Fibroblast of lung (primary cell): ENCODE measurements at regions not wholly inside any gene's neighbourhood (a gene's known extent, or its start where the extent isn't known, plus 50 kb on each side); places are given as distances from the start of the nearest gene placed in this dataset.
"Not testable (repeated sequence)": the region's sequence is repeated elsewhere in the genome, so short reads cannot be mapped to it uniquely, and the experiment has no call there.

Source experiments
- DNase-seq, 2 donors: peaks; one replicate each; pipeline versions ENCODE4 v3.0.0 to v3.0.0-alpha.2; 2010; ENCODE audit warnings: low read depth in 2 of 2
- H2AFZ ChIP-seq: 2 replicates; pipeline ENCODE4 v1.5.1; 2012; ENCODE audit warnings: low read length, control low read depth, inconsistent platforms
- H3K27ac ChIP-seq: 2 replicates; pipeline ENCODE4 v1.5.1; 2011; ENCODE audit warnings: low read length, control low read depth; ENCODE audit not compliant: insufficient read depth
- H3K27me3 ChIP-seq: 2 replicates; pipeline ENCODE4 v1.5.1; 2011; ENCODE audit warnings: mild to moderate bottlenecking, low read length; ENCODE audit not compliant: control insufficient read depth, insufficient read depth
- H3K36me3 ChIP-seq: 2 replicates; pipeline ENCODE4 v1.5.1; 2011; ENCODE audit warnings: low read length; ENCODE audit not compliant: control insufficient read depth, insufficient read depth
- H3K4me1 ChIP-seq: 2 replicates; pipeline ENCODE4 v1.5.1; 2011; ENCODE audit warnings: low read length; ENCODE audit not compliant: control insufficient read depth, insufficient read depth; ENCODE audit errors: extremely low read depth
- H3K4me2 ChIP-seq: 2 replicates; pipeline ENCODE4 v1.5.1; 2011; ENCODE audit warnings: low read length, control low read depth; ENCODE audit not compliant: insufficient read depth; ENCODE audit errors: extremely low read depth
- H3K4me3 ChIP-seq, 4 experiments: fragments of 200-600 bp in 1 of 4; sonication (generic) in 1 of 4; replicated peaks in 1 of 4; 2 replicates each; pipeline ENCODE4 v1.5.1; 2011 to 2016; ENCODE audit warnings: low read length in 4 of 4, low read depth in 3 of 4, mild to moderate bottlenecking in 3 of 4, control low read depth in 2 of 4, inconsistent platforms in 1 of 4, mixed read lengths in 1 of 4; ENCODE audit not compliant: insufficient read depth in 1 of 4; ENCODE audit errors: control extremely low read depth in 1 of 4
- H3K79me2 ChIP-seq: 2 replicates; pipeline ENCODE4 v1.5.1; 2012; ENCODE audit warnings: mild to moderate bottlenecking, low read length, inconsistent platforms; ENCODE audit not compliant: control insufficient read depth, insufficient read depth
- H3K9ac ChIP-seq: 2 replicates; pipeline ENCODE4 v1.5.1; 2011; ENCODE audit warnings: mild to moderate bottlenecking, low read length, control low read depth; ENCODE audit not compliant: insufficient read depth
- H3K9me3 ChIP-seq: 2 replicates; pipeline ENCODE4 v1.5.1; 2012; ENCODE audit warnings: low read depth, low read length; ENCODE audit not compliant: control insufficient read depth, insufficient read depth
- H4K20me1 ChIP-seq: 2 replicates; pipeline ENCODE4 v1.5.1; 2011; ENCODE audit warnings: low read length; ENCODE audit not compliant: control insufficient read depth, insufficient read depth; ENCODE audit errors: extremely low read depth
- CTCF ChIP-seq, 2 donors: IDR thresholded peaks in 1 of 2; conservative IDR thresholded peaks in 1 of 2; 1 replicate in 1 of 2; 2 replicates in 1 of 2; pipeline ENCODE4 v1.5.1; 2011 to 2012; ENCODE audit warnings: low read length in 2 of 2, control low read depth in 1 of 2, inconsistent platforms in 1 of 2, low read depth in 1 of 2, mild to moderate bottlenecking in 1 of 2

GRCh38 chr17:45592433-45592923, 102.0 kb upstream of the PLEKHM1 start:
- H3K79me2 ChIP-seq, H3K36me3 ChIP-seq, H4K20me1 ChIP-seq, H2AFZ ChIP-seq, H3K4me1 ChIP-seq, H3K9ac ChIP-seq, H3K4me2 ChIP-seq, H3K27ac ChIP-seq, H3K4me3 ChIP-seq, H3K9me3 ChIP-seq, H3K27me3 ChIP-seq: not testable (repeated sequence)
- peak; percentile 29 to 63 for DNase-seq
- TF ChIP-seq CTCF (conservative IDR thresholded peaks at IDR 0.05 in 1 of 2, IDR thresholded peaks at IDR 0.05 in 1 of 2; ENCODE audit: low read depth in 1 of 2, low read length in 2 of 2): peak; percentile 61 to 69

GRCh38 chr17:45596347-45596746, 105.8 kb upstream of the PLEKHM1 start:
- not testable (repeated sequence) for H3K27ac ChIP-seq, DNase-seq, H3K79me2 ChIP-seq, H3K9me3 ChIP-seq, H4K20me1 ChIP-seq, H2AFZ ChIP-seq, H3K4me2 ChIP-seq, H3K36me3 ChIP-seq, H3K9ac ChIP-seq, H3K27me3 ChIP-seq, H3K4me3 ChIP-seq, H3K4me1 ChIP-seq

- DNase-seq, H3K9ac ChIP-seq, H3K4me2 ChIP-seq, H4K20me1 ChIP-seq, H3K9me3 ChIP-seq, H3K4me1 ChIP-seq, H2AFZ ChIP-seq, H3K4me3 ChIP-seq, H3K27me3 ChIP-seq, H3K79me2 ChIP-seq, H3K27ac ChIP-seq, H3K36me3 ChIP-seq: not testable (repeated sequence)
These were observed 109.8 kb upstream of the PLEKHM1 start for GRCh38 chr17:45600052-45601012.

GRCh38 chr17:45601013-45601412, 110.5 kb upstream of the PLEKHM1 start:
- H4K20me1 ChIP-seq, H3K4me1 ChIP-seq, H3K36me3 ChIP-seq, H3K79me2 ChIP-seq, H3K27ac ChIP-seq, H3K27me3 ChIP-seq, DNase-seq, H3K9me3 ChIP-seq, H3K4me3 ChIP-seq, H3K9ac ChIP-seq, H2AFZ ChIP-seq, H3K4me2 ChIP-seq: not testable (repeated sequence)

- H3K36me3 ChIP-seq, H3K27ac ChIP-seq, H3K4me3 ChIP-seq, DNase-seq, H3K9me3 ChIP-seq, H3K4me2 ChIP-seq, H3K4me1 ChIP-seq, H3K79me2 ChIP-seq, H2AFZ ChIP-seq, H4K20me1 ChIP-seq, H3K27me3 ChIP-seq, H3K9ac ChIP-seq: not testable (repeated sequence)
These were observed 111.4 kb upstream of the PLEKHM1 start for GRCh38 chr17:45601605-45602539.
